B cell (primary cell): ENCODE measurements at regions not wholly inside any gene's neighbourhood (a gene's known extent, or its start where the extent isn't known, plus 50 kb on each side); places are given as distances from the start of the nearest gene placed in this dataset.

Experiments used
- EZH2 ChIP-seq: IDR thresholded peaks from 2 replicates; pipeline ENCODE4 v1.6.1; 2012; ENCODE audit warnings: borderline replicate concordance, low read depth, mild to moderate bottlenecking, moderate library complexity, low read length; ENCODE audit not compliant: insufficient read depth, poor library complexity, severe bottlenecking
- TF ChIP-seq, protein P1 (sequence below): fragments of 200-600 bp; IDR thresholded peaks from one replicate; pipeline ENCODE4 v1.8.0; 2022; ENCODE audit warnings: antibody characterized with exemption, mild to moderate bottlenecking

DNA sequence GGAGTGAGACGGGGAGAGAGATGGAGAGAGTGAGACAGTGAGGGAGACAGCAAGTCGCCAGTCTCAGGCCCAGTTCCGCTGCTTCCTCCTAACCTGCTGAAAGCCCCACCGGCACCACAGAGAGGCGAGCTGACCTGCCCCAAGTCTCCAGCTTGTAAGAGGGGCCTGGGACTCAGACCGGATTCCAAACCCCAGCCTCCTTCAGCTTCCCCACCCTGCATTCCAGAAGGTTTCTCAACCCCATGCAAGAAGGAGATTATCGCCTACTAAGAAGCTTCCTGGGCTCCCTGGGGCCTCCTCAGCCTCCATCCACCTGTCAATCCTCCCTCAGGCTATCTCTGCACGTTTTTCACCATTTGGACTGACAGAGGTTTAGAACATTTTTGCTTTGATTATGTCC lies 173.1 kb upstream of the RAB6C start:
- TF ChIP-seq, protein P1, sequence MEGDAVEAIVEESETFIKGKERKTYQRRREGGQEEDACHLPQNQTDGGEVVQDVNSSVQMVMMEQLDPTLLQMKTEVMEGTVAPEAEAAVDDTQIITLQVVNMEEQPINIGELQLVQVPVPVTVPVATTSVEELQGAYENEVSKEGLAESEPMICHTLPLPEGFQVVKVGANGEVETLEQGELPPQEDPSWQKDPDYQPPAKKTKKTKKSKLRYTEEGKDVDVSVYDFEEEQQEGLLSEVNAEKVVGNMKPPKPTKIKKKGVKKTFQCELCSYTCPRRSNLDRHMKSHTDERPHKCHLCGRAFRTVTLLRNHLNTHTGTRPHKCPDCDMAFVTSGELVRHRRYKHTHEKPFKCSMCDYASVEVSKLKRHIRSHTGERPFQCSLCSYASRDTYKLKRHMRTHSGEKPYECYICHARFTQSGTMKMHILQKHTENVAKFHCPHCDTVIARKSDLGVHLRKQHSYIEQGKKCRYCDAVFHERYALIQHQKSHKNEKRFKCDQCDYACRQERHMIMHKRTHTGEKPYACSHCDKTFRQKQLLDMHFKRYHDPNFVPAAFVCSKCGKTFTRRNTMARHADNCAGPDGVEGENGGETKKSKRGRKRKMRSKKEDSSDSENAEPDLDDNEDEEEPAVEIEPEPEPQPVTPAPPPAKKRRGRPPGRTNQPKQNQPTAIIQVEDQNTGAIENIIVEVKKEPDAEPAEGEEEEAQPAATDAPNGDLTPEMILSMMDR = no peak
- no peak for TF ChIP-seq EZH2
